ENCODE measurements at regions not wholly inside any gene's neighbourhood (a gene's known extent, or its start where the extent isn't known, plus 50 kb on each side); places are given as distances from the start of the nearest gene placed in this dataset.

DNA sequence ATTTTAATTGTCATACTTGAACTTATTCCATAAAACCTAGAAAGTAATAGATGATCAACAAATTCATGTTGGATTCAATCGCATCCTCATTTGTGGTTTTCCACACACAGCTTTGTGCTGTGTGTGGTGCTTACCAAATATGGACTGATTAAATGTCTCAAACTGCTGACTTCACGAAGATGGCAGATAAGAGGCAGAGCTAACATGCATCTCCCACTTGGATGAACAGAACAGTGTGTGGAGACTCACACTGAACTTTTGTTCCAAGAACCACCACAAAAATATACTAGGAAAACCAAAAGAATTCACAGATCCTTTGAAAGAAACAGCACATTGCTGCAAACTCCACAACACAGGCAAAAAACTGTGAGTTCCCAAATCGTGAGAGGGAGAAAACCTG, 603.7 kb downstream of the TENT5A start:
- TF ChIP-seq RAD21 (conservative IDR thresholded peaks at IDR 0.05) (no peak), REST (IDR thresholded peaks at IDR 0.05; ENCODE audit: borderline replicate concordance) (no peak), POLR2AphosphoS5 (IDR thresholded peaks at IDR 0.05) (no peak), TAF1 (IDR thresholded peaks at IDR 0.05; ENCODE audit: low read depth) (no peak), EZH2 (IDR thresholded peaks at IDR 0.05; ENCODE audit: borderline replicate concordance, insufficient read depth, low read length, poor library complexity, severe bottlenecking) (no peak), EP300 (conservative IDR thresholded peaks at IDR 0.05; ENCODE audit: poor library complexity, severe bottlenecking) (no peak), SMC3 (conservative IDR thresholded peaks at IDR 0.05; ENCODE audit: poor library complexity) (no peak)
- TF ChIP-seq, protein P1, sequence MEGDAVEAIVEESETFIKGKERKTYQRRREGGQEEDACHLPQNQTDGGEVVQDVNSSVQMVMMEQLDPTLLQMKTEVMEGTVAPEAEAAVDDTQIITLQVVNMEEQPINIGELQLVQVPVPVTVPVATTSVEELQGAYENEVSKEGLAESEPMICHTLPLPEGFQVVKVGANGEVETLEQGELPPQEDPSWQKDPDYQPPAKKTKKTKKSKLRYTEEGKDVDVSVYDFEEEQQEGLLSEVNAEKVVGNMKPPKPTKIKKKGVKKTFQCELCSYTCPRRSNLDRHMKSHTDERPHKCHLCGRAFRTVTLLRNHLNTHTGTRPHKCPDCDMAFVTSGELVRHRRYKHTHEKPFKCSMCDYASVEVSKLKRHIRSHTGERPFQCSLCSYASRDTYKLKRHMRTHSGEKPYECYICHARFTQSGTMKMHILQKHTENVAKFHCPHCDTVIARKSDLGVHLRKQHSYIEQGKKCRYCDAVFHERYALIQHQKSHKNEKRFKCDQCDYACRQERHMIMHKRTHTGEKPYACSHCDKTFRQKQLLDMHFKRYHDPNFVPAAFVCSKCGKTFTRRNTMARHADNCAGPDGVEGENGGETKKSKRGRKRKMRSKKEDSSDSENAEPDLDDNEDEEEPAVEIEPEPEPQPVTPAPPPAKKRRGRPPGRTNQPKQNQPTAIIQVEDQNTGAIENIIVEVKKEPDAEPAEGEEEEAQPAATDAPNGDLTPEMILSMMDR (IDR thresholded peaks at IDR 0.05; ENCODE audit: poor library complexity, severe bottlenecking) = no peak
